ENCODE measurements at regions not wholly inside any gene's neighbourhood (a gene's known extent, or its start where the extent isn't known, plus 50 kb on each side); places are given as distances from the start of the nearest gene placed in this dataset.
"Not testable (repeated sequence)": the region's sequence is repeated elsewhere in the genome, so short reads cannot be mapped to it uniquely, and the experiment has no call there.

DNA sequence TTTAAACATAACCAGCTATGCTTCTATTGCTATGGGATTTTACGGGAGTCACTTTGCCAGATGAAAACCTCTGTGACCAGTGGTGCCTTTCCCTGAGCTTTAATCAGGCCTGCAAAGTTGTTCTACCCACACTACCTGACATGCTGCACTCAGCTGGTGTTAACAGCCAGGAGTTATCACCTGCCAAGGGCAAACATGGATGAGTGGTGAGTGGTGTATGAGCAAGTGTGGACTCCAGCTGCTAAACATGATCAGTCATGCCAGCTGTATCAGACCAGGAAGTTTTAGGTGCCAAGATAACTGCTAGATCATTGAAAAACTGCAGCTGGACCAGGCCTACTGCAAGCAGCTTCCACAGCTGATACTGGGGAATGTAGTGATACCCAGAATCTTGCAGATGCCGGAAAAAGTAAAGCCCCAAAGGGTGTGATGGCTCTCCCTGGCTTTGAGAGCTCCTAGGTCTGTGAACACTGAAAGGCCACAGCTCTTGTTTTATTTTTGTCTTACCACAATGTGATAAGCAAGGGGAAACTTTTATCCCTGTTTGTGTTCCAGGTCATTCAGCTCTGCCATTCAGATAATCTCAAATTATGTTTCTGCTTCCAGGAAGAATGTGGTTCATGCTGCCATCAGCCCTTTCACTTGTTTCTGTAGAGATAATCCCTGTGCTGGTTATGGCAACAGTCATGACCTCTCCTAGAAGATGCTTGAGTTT, 163.5 kb downstream of the CDY2B start:
- TF ChIP-seq, protein P1, sequence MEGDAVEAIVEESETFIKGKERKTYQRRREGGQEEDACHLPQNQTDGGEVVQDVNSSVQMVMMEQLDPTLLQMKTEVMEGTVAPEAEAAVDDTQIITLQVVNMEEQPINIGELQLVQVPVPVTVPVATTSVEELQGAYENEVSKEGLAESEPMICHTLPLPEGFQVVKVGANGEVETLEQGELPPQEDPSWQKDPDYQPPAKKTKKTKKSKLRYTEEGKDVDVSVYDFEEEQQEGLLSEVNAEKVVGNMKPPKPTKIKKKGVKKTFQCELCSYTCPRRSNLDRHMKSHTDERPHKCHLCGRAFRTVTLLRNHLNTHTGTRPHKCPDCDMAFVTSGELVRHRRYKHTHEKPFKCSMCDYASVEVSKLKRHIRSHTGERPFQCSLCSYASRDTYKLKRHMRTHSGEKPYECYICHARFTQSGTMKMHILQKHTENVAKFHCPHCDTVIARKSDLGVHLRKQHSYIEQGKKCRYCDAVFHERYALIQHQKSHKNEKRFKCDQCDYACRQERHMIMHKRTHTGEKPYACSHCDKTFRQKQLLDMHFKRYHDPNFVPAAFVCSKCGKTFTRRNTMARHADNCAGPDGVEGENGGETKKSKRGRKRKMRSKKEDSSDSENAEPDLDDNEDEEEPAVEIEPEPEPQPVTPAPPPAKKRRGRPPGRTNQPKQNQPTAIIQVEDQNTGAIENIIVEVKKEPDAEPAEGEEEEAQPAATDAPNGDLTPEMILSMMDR (IDR thresholded peaks at IDR 0.05; ENCODE audit: low read depth, low read length), result not testable (repeated sequence)
- not testable (repeated sequence) for TF ChIP-seq EZH2phosphoT487 (IDR thresholded peaks at IDR 0.05; ENCODE audit: low read depth)
